IMR-90 (cell line): ENCODE measurements at regions not wholly inside any gene's neighbourhood (a gene's known extent, or its start where the extent isn't known, plus 50 kb on each side); places are given as distances from the start of the nearest gene placed in this dataset.

ENCODE experiments used
- CTCF ChIP-seq: conservative IDR thresholded peaks from 2 replicates; pipeline ENCODE4 v1.5.1; 2012; ENCODE audit warnings: mild to moderate bottlenecking, low read depth, low read length, improper control_type of control experiment
- MAFK ChIP-seq: IDR thresholded peaks from 2 replicates; pipeline ENCODE4 v1.6.1; 2012; ENCODE audit warnings: low read depth, low read length, improper control_type of control experiment
- MAZ ChIP-seq: IDR thresholded peaks from 2 replicates; pipeline ENCODE4 v1.6.1; 2012; ENCODE audit warnings: low read depth, mild to moderate bottlenecking, low read length, improper control_type of control experiment, moderate library complexity, borderline replicate concordance
- POLR2A ChIP-seq: IDR thresholded peaks from 2 replicates; pipeline ENCODE4 v1.6.1; 2012; ENCODE audit warnings: mild to moderate bottlenecking, low read depth, low read length
- RAD21 ChIP-seq: IDR thresholded peaks from 2 replicates; pipeline ENCODE4 v1.6.1; 2012; ENCODE audit warnings: low read length, improper control_type of control experiment
- RFX5 ChIP-seq: IDR thresholded peaks from 2 replicates; pipeline ENCODE4 v1.8.0; 2012; ENCODE audit warnings: low read depth, mild to moderate bottlenecking, low read length, moderate library complexity
- SMC3 ChIP-seq: fragments of 150-350 bp; IDR thresholded peaks from 2 replicates; pipeline ENCODE4 v1.6.1; 2016; ENCODE audit warnings: low read depth, mild to moderate bottlenecking, antibody characterized with exemption, low read length, moderate library complexity

- TF ChIP-seq CTCF (no peak), RFX5 (no peak), MAFK (no peak), POLR2A (no peak), RAD21 (no peak), SMC3 (no peak), MAZ (no peak)
Observed at GRCh38 chr16:54477714-54478113, 191.1 kb upstream of the IRX3 start.
